ENCODE measurements at regions not wholly inside any gene's neighbourhood (a gene's known extent, or its start where the extent isn't known, plus 50 kb on each side); places are given as distances from the start of the nearest gene placed in this dataset.

DNA sequence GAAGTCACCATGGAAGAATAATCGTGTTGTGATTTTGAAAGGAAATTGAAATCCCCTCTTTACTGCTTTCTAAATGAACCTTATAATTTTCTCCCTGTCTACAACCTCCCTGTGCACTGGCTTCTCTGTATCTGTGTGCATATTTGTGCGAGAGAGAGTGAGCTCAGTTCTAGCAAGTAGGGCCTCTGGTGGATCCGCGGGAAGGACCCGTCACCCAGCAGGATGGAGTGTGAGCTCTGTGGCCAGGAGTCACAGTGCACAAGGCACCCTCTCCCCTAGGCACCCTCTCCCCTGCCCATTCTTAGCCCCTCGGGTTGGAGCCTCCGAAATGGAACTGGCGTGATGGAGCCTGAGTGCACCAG lies 109.0 kb downstream of the TRIM29 start:
- TF ChIP-seq, protein P1, sequence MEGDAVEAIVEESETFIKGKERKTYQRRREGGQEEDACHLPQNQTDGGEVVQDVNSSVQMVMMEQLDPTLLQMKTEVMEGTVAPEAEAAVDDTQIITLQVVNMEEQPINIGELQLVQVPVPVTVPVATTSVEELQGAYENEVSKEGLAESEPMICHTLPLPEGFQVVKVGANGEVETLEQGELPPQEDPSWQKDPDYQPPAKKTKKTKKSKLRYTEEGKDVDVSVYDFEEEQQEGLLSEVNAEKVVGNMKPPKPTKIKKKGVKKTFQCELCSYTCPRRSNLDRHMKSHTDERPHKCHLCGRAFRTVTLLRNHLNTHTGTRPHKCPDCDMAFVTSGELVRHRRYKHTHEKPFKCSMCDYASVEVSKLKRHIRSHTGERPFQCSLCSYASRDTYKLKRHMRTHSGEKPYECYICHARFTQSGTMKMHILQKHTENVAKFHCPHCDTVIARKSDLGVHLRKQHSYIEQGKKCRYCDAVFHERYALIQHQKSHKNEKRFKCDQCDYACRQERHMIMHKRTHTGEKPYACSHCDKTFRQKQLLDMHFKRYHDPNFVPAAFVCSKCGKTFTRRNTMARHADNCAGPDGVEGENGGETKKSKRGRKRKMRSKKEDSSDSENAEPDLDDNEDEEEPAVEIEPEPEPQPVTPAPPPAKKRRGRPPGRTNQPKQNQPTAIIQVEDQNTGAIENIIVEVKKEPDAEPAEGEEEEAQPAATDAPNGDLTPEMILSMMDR (IDR thresholded peaks at IDR 0.05; ENCODE audit: low read depth, low read length, missing input control), result no peak
- TF ChIP-seq, protein P2, sequence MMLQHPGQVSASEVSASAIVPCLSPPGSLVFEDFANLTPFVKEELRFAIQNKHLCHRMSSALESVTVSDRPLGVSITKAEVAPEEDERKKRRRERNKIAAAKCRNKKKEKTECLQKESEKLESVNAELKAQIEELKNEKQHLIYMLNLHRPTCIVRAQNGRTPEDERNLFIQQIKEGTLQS (IDR thresholded peaks at IDR 0.05), result no peak

Data from liver (tissue), 3 donors.